ENCODE measurements at regions not wholly inside any gene's neighbourhood (a gene's known extent, or its start where the extent isn't known, plus 50 kb on each side); places are given as distances from the start of the nearest gene placed in this dataset.

GRCh38 chr6:95489185-95489863, 88.0 kb upstream of the MANEA start:
- H3K4me3 ChIP-seq (replicated peaks in 1 of 4; ENCODE audit: control extremely low read depth in 1 of 4, insufficient read depth in 1 of 4, low read depth in 3 of 4, low read length in 4 of 4), result no peak overlapping the region
- H4K20me1 ChIP-seq (ENCODE audit: control insufficient read depth, extremely low read depth, insufficient read depth, low read length), result no peaks in the 10 kb centered on the region
- H3K4me1 ChIP-seq (ENCODE audit: control insufficient read depth, extremely low read depth, insufficient read depth, low read length), result no peaks in the 10 kb centered on the region
- TF ChIP-seq EZH2 (IDR thresholded peaks at IDR 0.05; ENCODE audit: low read length, missing control alignments), result no peak
- no peak for TF ChIP-seq CTCF (conservative IDR thresholded peaks at IDR 0.05 in 1 of 2, IDR thresholded peaks at IDR 0.05 in 1 of 2; ENCODE audit: low read depth in 1 of 2, low read length in 2 of 2)
- no peak overlapping the region for H3K4me2 ChIP-seq (ENCODE audit: extremely low read depth, insufficient read depth, low read length)
- H3K9ac ChIP-seq (ENCODE audit: insufficient read depth, low read length), result no peak overlapping the region
- H3K27ac ChIP-seq (ENCODE audit: insufficient read depth, low read length), result no peak overlapping the region
- no peak for DNase-seq (ENCODE audit: low read depth in 2 of 2)
- no peaks in the 10 kb centered on the region for H3K79me2 ChIP-seq (ENCODE audit: control insufficient read depth, insufficient read depth, low read length)
- H3K9me3 ChIP-seq (ENCODE audit: control insufficient read depth, insufficient read depth, low read depth, low read length), result no peaks in the 10 kb centered on the region
- no peaks in the 10 kb centered on the region for H3K27me3 ChIP-seq (ENCODE audit: control insufficient read depth, insufficient read depth, low read length)
- H3K36me3 ChIP-seq (ENCODE audit: control insufficient read depth, insufficient read depth, low read length), result no peaks in the 10 kb centered on the region
- H2AFZ ChIP-seq (ENCODE audit: low read length), result no peak overlapping the region

GRCh38 chr6:95496769-95497426, 80.4 kb upstream of the MANEA start:
- DNase-seq (ENCODE audit: low read depth in 2 of 2), result no peak
- H3K9me3 ChIP-seq (ENCODE audit: control insufficient read depth, insufficient read depth, low read depth, low read length), result no peaks in the 10 kb centered on the region
- H3K36me3 ChIP-seq (ENCODE audit: control insufficient read depth, insufficient read depth, low read length), result no peaks in the 10 kb centered on the region
- H3K79me2 ChIP-seq (ENCODE audit: control insufficient read depth, insufficient read depth, low read length), result no peaks in the 10 kb centered on the region
- no peak overlapping the region for H2AFZ ChIP-seq (ENCODE audit: low read length)
- H3K27ac ChIP-seq (ENCODE audit: insufficient read depth, low read length), result no peak overlapping the region
- H3K4me1 ChIP-seq (ENCODE audit: control insufficient read depth, extremely low read depth, insufficient read depth, low read length), result no peaks in the 10 kb centered on the region
- no peak overlapping the region for H3K4me2 ChIP-seq (ENCODE audit: extremely low read depth, insufficient read depth, low read length)
- no peaks in the 10 kb centered on the region for H3K27me3 ChIP-seq (ENCODE audit: control insufficient read depth, insufficient read depth, low read length)
- TF ChIP-seq CTCF (conservative IDR thresholded peaks at IDR 0.05 in 1 of 2, IDR thresholded peaks at IDR 0.05 in 1 of 2; ENCODE audit: low read depth in 1 of 2, low read length in 2 of 2) (no peak), EZH2 (IDR thresholded peaks at IDR 0.05; ENCODE audit: low read length, missing control alignments) (no peak)
- H4K20me1 ChIP-seq (ENCODE audit: control insufficient read depth, extremely low read depth, insufficient read depth, low read length), result no peaks in the 10 kb centered on the region
- no peak overlapping the region for H3K9ac ChIP-seq (ENCODE audit: insufficient read depth, low read length)
- H3K4me3 ChIP-seq (replicated peaks in 1 of 4; ENCODE audit: control extremely low read depth in 1 of 4, insufficient read depth in 1 of 4, low read depth in 3 of 4, low read length in 4 of 4), result no peak overlapping the region

DNA sequence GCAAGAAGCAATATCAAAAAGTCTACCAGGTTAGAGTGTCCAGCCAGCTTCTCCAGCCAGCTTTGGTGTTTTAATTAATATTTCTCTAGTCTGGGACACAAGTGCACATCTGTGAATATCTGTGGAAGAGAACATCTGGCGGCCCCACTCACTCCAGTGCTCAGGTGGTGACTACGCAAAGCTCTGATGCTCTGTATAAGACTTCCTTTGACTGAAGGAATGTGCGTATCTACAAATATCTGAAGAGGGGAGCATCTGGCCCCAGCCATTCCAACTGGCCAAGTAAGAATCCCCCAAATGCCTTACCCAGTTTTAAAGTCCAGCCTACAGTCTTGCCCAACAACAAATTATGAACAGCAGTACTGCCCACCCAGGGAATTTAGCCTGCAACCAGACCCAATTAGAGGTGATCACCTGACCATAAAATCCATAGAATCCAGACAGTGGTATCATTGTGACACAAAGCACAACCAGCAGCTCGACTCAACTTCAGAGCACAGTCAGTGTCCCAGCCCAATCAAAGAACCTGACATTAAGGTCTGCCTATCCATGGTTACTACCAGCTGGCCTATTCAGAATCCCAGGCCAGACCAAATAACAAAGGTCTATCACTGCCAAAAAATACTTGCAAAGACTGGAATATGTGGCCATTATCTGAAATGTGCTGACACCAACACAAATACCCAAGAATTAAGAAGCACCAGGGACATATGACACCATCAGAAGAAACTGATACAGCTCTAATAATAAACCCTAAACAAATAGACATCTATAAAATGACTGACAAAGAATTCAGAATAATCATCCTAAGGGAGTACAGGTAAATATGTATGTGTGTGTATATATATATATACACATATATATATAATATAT, 76.1 kb upstream of the MANEA start:
- Histone ChIP-seq H3K36me3 (ENCODE audit: control insufficient read depth, insufficient read depth, low read length) (no peaks in the 10 kb centered on the region), H3K9ac (ENCODE audit: insufficient read depth, low read length) (no peak overlapping the region), H3K4me1 (ENCODE audit: control insufficient read depth, extremely low read depth, insufficient read depth, low read length) (no peaks in the 10 kb centered on the region), H3K79me2 (ENCODE audit: control insufficient read depth, insufficient read depth, low read length) (no peaks in the 10 kb centered on the region), H3K27me3 (ENCODE audit: control insufficient read depth, insufficient read depth, low read length) (no peaks in the 10 kb centered on the region), H2AFZ (ENCODE audit: low read length) (no peak overlapping the region), H3K9me3 (ENCODE audit: control insufficient read depth, insufficient read depth, low read depth, low read length) (no peaks in the 10 kb centered on the region), H4K20me1 (ENCODE audit: control insufficient read depth, extremely low read depth, insufficient read depth, low read length) (no peaks in the 10 kb centered on the region), H3K4me2 (ENCODE audit: extremely low read depth, insufficient read depth, low read length) (no peak overlapping the region), H3K27ac (ENCODE audit: insufficient read depth, low read length) (no peak overlapping the region), H3K4me3 (replicated peaks in 1 of 4; ENCODE audit: control extremely low read depth in 1 of 4, insufficient read depth in 1 of 4, low read depth in 3 of 4, low read length in 4 of 4) (no peak overlapping the region)
- TF ChIP-seq EZH2 (IDR thresholded peaks at IDR 0.05; ENCODE audit: low read length, missing control alignments) (no peak), CTCF (conservative IDR thresholded peaks at IDR 0.05 in 1 of 2, IDR thresholded peaks at IDR 0.05 in 1 of 2; ENCODE audit: low read depth in 1 of 2, low read length in 2 of 2) (no peak)
- no peak for DNase-seq (ENCODE audit: low read depth in 2 of 2)
